ENCODE measurements at regions not wholly inside any gene's neighbourhood (a gene's known extent, or its start where the extent isn't known, plus 50 kb on each side); places are given as distances from the start of the nearest gene placed in this dataset.
"Not testable (repeated sequence)": the region's sequence is repeated elsewhere in the genome, so short reads cannot be mapped to it uniquely, and the experiment has no call there.

DNA sequence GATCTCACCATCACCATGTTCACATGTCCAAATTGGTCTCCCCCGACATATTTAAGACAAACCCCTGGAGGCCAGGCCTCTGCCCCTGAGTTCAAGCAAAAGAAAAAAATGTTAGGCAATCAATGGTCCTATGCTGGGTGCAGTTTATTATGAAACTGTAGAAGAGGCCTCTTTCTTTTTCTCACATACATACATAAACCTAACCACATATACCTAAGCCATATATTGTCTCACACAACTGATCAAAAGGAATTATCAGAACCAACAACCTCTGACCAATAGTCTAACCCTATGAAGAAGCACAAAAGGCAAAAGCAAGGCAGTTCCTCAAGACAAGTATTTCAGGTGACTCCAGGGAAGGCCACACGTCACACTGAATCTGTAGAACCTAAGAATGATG is 49.9 kb downstream of the ILRUN start:
- DNase-seq (ENCODE audit: low spot score): no peak

- no peak for DNase-seq (ENCODE audit: low spot score)
Observed at GRCh38 chr6:34645627-34646026, 50.9 kb downstream of the ILRUN start.

GRCh38 chr6:34644716-34645115 is 51.9 kb downstream of the ILRUN start:
- DNase-seq (ENCODE audit: low spot score): no peak

- DNase-seq (ENCODE audit: low spot score): no peak
Observed at GRCh38 chr6:34642427-34642826, 54.1 kb downstream of the ILRUN start.

- not testable (repeated sequence) for DNase-seq (ENCODE audit: low spot score)
Observed at GRCh38 chr6:34640074-34640849, 56.3 kb downstream of the ILRUN start.

GRCh38 chr6:34638834-34639736 is 57.5 kb downstream of the ILRUN start:
- DNase-seq (ENCODE audit: low spot score): no peak

DNA sequence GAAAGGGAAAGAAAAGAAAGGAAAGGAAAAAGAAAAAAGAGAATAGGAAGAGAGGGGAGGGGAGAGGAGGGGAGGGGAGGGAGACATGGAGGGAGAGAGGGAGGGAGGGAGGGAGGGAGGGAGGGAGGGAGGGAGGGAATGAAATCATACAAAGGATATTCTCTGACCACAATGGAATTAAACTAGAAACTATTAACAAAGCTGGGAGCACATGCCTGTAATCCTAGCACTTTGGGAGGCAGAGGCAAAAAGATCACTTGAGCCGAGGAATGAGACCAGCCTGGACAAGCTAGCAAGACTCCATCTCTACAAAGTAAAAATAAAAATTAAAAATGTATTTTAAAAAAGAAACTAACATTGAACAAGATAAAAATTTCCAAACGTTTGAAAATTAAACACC is 62.8 kb downstream of the ILRUN start:
- no peak for DNase-seq (ENCODE audit: low spot score)

DNA sequence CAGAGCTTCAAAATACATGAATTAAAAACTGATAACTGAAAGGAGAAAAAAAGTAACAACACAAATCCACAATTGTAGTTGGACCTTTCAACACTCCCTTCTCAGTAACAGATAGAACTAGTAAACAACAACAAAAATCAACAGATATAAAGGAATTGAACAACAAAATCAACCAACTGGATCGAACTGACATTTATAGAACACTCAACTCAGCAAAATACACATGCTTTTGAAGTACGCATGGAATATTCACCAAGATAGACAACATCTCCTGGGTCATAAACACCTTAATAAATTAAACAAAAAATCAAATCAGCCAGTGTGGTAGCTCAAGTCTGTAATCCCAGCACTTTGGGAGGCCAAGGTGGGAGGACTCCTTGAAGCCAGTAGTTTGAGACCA is 63.3 kb downstream of the ILRUN start:
- no peak for DNase-seq (ENCODE audit: low spot score)

DNA sequence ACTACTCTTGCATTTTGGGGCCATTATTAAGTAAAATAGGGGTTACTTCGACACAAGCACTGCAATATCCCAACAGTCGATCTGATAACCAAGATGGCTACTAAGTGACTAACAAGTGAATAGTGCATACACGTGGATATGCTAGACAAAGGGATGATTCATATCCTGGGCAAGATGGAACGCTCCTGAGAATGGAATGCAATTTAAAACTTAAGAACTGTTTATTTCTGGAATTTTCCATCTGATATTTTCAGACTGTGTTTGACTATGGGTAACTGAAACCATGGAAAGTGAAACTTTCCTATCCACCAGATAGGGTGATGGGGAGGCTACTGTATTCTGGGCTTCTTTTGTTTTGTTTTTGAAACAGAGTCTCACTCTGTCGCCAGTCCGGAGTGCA is 66.5 kb downstream of the ILRUN start:
- peak; percentile 72 for DNase-seq (ENCODE audit: low spot score)

- no peak for DNase-seq (ENCODE audit: low spot score)
Observed at GRCh38 chr6:34627296-34627695, 69.3 kb downstream of the ILRUN start.

DNA sequence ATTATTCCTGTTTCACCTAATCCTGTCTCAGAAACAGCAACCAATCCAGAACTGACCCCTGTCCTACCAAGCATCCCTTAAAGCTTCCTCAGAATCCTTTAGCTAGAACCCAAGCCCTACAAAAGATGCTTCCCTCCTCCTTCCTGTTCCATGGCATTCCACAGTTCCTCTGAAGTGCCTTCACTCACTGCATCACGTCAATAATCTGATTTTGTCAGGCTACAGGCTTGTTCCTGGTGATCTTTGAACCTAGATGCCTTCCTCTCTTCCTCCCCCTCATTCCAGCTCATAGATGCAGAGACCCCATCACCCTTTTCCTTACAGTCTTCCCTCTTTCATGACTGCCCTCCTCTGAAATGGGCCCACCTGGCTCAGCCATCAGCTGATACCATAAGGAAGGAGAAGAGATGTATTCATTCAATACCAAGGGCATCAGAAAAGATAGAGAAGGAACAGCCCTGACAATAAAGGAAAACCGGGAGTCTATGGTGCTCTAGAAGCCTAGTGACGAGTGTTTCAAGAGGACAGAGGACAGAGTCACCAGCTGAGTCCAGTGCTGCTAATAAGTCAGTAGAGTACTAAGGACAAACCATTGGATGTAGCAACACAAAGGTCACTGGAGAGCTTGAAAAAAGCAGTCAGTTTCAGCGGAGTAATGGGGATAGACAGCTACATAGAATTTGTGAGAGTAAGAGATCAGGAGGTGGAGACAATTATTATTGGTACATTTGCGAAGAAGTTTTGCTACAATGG is 62.5 kb upstream of the SPDEF start:
- no peak for DNase-seq (ENCODE audit: low spot score)

- no peak for DNase-seq (ENCODE audit: low spot score)
Observed at GRCh38 chr6:34617231-34617630, 61.1 kb upstream of the SPDEF start.

GRCh38 chr6:34616227-34616585 is 60.1 kb upstream of the SPDEF start:
- DNase-seq (ENCODE audit: low spot score): no peak

DNA sequence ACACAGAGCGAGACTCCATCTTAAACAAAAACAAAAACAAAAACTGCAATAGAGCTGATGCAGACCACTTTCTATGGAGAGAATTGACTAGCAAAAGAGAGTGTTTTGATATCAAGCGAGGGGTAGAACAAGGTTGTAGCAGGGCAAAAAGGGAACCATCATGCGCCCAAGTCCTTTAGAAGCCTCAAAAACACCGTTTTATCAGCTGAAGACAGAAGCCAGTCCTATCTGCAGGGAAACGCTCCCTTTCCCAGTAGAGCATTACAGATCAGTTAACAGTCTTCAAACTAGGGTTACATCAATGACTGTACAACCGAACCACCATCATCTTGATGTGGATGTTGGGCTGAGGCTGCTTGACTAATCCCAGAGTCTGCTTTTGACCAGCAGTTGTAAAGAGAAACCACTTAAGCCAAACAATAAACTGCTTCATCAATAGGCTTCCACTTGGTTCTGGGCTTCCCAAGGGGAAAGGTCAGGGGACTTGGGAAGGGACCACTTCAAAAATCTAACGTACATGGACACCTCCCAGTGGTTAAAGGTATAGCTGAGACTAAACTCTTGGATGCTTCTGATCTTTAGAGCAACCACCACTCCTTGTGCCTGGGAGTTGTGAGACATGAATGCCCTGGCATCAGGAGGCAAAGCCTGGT is 59.6 kb upstream of the SPDEF start:
- no peak for DNase-seq (ENCODE audit: low spot score)

DNA sequence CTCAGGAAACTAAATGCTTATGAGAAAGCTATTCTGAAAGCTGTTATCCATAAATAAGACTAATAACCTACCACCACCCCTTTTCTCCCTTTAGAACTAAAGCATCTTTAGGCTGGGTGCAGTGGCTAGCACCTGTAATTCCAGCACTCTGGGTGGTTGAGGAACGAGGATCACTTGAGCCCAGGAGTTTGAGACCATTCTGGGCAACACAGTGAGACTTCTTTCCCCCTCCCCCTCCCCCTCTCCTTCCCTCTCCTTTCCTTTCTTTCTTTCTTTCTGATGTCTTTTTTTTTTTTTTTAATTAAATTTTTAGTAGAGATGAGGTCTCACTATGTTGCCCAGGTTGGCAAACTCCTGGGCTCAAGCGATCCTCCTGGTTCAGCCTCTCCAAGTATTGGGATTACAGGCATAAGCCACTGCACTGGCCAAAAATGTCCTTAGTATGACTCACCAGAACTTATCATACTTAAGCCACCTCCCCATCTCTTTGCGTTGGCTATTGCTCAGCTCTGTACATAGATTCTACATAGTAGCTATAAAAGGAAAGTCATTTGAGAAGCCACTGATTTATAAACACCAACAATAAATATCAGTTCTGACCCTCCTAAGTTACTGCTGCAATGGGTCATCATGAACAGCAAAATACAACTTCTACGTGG is 54.8 kb upstream of the SPDEF start:
- DNase-seq (ENCODE audit: low spot score): peak; percentile 49

DNA sequence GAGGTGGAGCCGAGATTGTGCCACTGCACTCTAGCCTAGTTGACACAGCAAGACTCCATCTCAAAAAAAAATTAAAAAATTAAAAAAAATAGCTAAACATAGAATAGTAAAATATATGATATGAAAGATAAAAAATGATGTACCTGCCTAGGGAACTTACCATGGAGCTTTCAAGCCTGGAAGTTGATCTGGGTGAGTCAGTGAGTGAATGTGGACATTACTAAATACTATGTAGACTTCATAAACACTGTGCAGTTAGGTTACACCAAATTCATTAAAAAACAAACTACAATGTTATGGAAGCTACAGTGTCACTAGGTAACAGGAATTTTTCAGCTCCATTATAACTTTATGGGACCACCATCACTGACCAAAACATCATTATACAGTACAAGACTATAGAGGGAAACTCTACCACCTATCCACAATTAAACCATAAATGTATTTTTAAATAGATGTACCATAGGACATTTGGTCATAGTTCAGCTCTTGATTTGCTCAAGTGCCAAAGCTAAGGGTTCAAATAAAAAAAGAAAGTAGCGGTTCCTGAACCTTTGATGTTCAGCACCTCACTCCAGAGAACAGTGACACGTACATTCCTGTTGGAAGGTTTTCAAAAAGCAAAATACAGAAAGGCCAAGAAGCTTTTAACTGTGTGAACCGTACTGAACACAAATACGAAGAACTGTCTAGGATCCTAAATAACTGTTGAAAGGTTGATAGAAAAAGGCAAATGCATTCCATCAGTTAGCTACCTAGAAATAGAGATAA is 52.4 kb upstream of the SPDEF start:
- DNase-seq (ENCODE audit: low spot score): no peak

- DNase-seq (ENCODE audit: low spot score): no peak
Observed at GRCh38 chr6:34606477-34607265, 50.5 kb upstream of the SPDEF start.
